ENCODE measurements at regions not wholly inside any gene's neighbourhood (a gene's known extent, or its start where the extent isn't known, plus 50 kb on each side); places are given as distances from the start of the nearest gene placed in this dataset.

DNA sequence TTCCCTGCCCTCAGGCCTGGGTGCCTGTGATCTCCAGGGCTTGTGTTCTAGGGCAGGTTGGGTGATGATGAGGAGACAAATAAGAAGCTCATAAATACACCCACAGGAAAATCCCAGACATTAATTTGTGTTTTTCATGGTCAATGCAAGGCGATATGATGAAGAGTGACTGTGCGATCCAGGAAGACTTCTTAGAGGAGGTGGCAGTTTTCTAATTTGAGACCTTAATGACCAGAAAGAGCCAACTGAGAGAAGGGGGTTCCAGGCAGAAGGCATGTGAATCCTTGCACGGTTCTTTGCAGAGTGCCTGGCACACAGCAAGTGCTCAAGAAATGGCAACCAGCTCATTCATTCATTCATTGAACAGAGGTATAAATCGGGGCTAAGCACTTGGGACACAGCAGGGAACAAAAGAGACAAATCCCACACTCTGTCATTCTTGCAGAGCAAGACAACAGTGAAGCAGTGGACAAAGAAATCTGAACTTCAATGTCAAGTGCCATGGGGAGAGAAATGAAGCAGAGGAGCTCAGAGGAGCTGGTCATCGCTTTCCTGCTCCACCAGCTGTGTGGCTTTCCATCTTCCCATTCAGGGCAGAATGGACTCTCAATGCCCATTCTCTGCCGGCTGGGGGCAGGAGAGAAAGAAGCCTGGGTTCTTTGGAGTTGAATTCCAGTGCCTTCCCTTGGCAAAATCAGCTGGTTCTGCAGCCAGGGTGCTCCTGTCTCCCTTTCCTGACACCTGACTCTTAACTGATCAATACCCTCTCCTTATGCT lies 128.3 kb downstream of the AACS start:
- Histone ChIP-seq H3K27me3 (ENCODE audit: low read depth, low read length) (peaks cover 34% of the 10 kb centered on the region), H3K36me3 (ENCODE audit: control insufficient read depth in 1 of 2, insufficient read depth in 2 of 2, low read length in 2 of 2) (no peaks in the 10 kb centered on the region), H3K4me1 (ENCODE audit: control insufficient read depth in 1 of 2, insufficient read depth in 2 of 2, low read length in 2 of 2) (no peaks in the 10 kb centered on the region), H3K4me3 (ENCODE audit: low read depth in 1 of 2, low read length in 2 of 2) (no peak overlapping the region), H3K9me3 (ENCODE audit: control insufficient read depth in 1 of 2, low read length in 2 of 2) (no peaks in the 10 kb centered on the region), H3K27ac (ENCODE audit: low read length) (no peak overlapping the region)

GRCh38 chr12:125194163-125194773 lies 129.0 kb downstream of the AACS start:
- Histone ChIP-seq H3K4me3 (ENCODE audit: low read depth in 1 of 2, low read length in 2 of 2) (no peak overlapping the region), H3K27ac (ENCODE audit: low read length) (no peak overlapping the region)

DNA sequence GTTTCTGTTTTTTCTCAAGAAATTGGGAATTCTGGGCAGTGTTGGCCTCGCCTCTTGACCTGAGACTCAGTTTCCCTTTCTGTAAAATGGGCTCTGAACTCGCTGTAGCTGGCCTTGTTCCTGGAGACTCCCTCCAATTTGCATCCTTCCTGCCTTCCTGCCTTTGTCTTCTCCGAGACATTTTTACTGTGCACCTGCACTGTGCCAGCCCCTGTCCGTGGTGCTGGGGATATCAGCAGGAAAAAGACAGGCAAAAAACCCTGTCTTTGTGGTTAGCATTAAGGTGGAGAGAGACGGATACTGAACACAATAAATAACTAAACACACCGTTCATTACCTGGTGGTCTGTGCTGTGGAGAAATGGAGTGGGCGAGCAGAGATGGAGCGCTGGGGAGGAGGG lies 129.8 kb downstream of the AACS start:
- Histone ChIP-seq H3K27me3 (ENCODE audit: low read depth, low read length) (peaks cover 20% of the 10 kb centered on the region), H3K4me1 (ENCODE audit: control insufficient read depth in 1 of 2, insufficient read depth in 2 of 2, low read length in 2 of 2) (no peaks in the 10 kb centered on the region), H3K9me3 (ENCODE audit: control insufficient read depth in 1 of 2, low read length in 2 of 2) (no peaks in the 10 kb centered on the region), H3K27ac (ENCODE audit: low read length) (no peak overlapping the region), H3K4me3 (ENCODE audit: low read depth in 1 of 2, low read length in 2 of 2) (no peak overlapping the region), H3K36me3 (ENCODE audit: control insufficient read depth in 1 of 2, insufficient read depth in 2 of 2, low read length in 2 of 2) (no peaks in the 10 kb centered on the region)

More at GRCh38 chr12:125194163-125194773, 129.0 kb downstream of the AACS start:
- Histone ChIP-seq H3K4me1 (ENCODE audit: control insufficient read depth in 1 of 2, insufficient read depth in 2 of 2, low read length in 2 of 2) (no peaks in the 10 kb centered on the region), H3K27me3 (ENCODE audit: low read depth, low read length) (peaks cover 27% of the 10 kb centered on the region), H3K36me3 (ENCODE audit: control insufficient read depth in 1 of 2, insufficient read depth in 2 of 2, low read length in 2 of 2) (no peaks in the 10 kb centered on the region), H3K9me3 (ENCODE audit: control insufficient read depth in 1 of 2, low read length in 2 of 2) (no peaks in the 10 kb centered on the region)

DNA sequence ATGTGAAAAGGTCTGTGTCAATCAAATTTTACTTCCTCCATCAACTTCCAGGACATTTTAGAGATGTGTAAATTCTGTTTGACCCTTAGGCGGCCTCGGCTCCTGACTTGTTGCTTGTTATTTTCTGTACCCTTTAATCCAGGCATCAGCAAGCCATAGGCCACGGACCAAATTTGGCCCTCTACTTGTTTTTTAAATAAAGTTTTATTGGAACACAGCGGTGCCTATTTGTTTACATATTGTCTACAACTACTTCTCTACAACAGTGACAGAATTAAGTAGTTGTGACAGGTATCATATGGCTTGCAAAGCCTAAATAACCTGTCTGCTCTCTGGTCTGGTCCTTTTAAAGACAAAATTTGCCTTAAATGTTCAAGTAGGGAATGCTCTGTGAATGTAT lies 132.1 kb downstream of the AACS start:
- Histone ChIP-seq H3K36me3 (ENCODE audit: control insufficient read depth in 1 of 2, insufficient read depth in 2 of 2, low read length in 2 of 2) (no peaks in the 10 kb centered on the region), H3K27ac (ENCODE audit: low read length) (no peak overlapping the region), H3K4me3 (ENCODE audit: low read depth in 1 of 2, low read length in 2 of 2) (no peak overlapping the region), H3K27me3 (ENCODE audit: low read depth, low read length) (peaks cover 10% of the 10 kb centered on the region), H3K4me1 (ENCODE audit: control insufficient read depth in 1 of 2, insufficient read depth in 2 of 2, low read length in 2 of 2) (no peaks in the 10 kb centered on the region), H3K9me3 (ENCODE audit: control insufficient read depth in 1 of 2, low read length in 2 of 2) (peaks cover 0 to 11% of the 10 kb centered on the region in 2 donors)

GRCh38 chr12:125198652-125199051 lies 133.4 kb downstream of the AACS start:
- Histone ChIP-seq H3K4me3 (ENCODE audit: low read depth in 1 of 2, low read length in 2 of 2) (no peak overlapping the region), H3K36me3 (ENCODE audit: control insufficient read depth in 1 of 2, insufficient read depth in 2 of 2, low read length in 2 of 2) (no peaks in the 10 kb centered on the region), H3K9me3 (ENCODE audit: control insufficient read depth in 1 of 2, low read length in 2 of 2) (peaks cover 0 to 16% of the 10 kb centered on the region in 2 donors), H3K27me3 (ENCODE audit: low read depth, low read length) (no peaks in the 10 kb centered on the region), H3K4me1 (ENCODE audit: control insufficient read depth in 1 of 2, insufficient read depth in 2 of 2, low read length in 2 of 2) (no peaks in the 10 kb centered on the region), H3K27ac (ENCODE audit: low read length) (no peak overlapping the region)

GRCh38 chr12:125201090-125201489 lies 135.9 kb downstream of the AACS start:
- peaks cover 0 to 16% of the 10 kb centered on the region in 2 donors for H3K9me3 ChIP-seq (ENCODE audit: control insufficient read depth in 1 of 2, low read length in 2 of 2)
- H3K4me1 ChIP-seq (ENCODE audit: control insufficient read depth in 1 of 2, insufficient read depth in 2 of 2, low read length in 2 of 2), result no peaks in the 10 kb centered on the region
- H3K27me3 ChIP-seq (ENCODE audit: low read depth, low read length), result no peaks in the 10 kb centered on the region
- H3K27ac ChIP-seq (ENCODE audit: low read length), result no peak overlapping the region
- H3K4me3 ChIP-seq (ENCODE audit: low read depth in 1 of 2, low read length in 2 of 2), result no peak overlapping the region
- no peaks in the 10 kb centered on the region for H3K36me3 ChIP-seq (ENCODE audit: control insufficient read depth in 1 of 2, insufficient read depth in 2 of 2, low read length in 2 of 2)

- no peaks in the 10 kb centered on the region for H3K27me3 ChIP-seq (ENCODE audit: low read depth, low read length)
- H3K9me3 ChIP-seq (ENCODE audit: control insufficient read depth in 1 of 2, low read length in 2 of 2), result peaks cover 0 to 16% of the 10 kb centered on the region in 2 donors
- H3K36me3 ChIP-seq (ENCODE audit: control insufficient read depth in 1 of 2, insufficient read depth in 2 of 2, low read length in 2 of 2), result no peaks in the 10 kb centered on the region
- no peak overlapping the region for H3K4me3 ChIP-seq (ENCODE audit: low read depth in 1 of 2, low read length in 2 of 2)
- H3K27ac ChIP-seq (ENCODE audit: low read length), result no peak overlapping the region
- no peaks in the 10 kb centered on the region for H3K4me1 ChIP-seq (ENCODE audit: control insufficient read depth in 1 of 2, insufficient read depth in 2 of 2, low read length in 2 of 2)
Observed at GRCh38 chr12:125201940-125202339, 136.7 kb downstream of the AACS start.

DNA sequence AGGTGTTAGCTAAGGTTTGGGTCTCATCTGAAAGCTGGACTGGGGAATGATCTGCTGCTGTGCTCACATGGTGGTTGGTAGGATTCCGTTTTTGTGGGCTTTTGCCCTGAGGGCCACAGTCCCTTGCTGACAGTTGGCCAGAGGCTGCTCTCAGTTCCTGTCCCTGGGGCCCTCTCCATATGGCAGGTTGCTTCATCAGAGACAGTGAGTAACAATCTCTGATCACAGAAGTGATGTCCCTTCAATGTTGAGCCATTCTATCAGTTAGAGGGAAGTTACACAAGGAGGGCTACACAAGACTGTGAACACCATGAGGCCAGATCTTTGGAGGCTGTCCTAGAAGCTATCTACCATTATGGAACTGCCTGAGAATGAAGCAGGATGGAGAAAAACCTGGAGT lies 137.2 kb downstream of the AACS start:
- Histone ChIP-seq H3K27ac (ENCODE audit: low read length) (no peak overlapping the region), H3K9me3 (ENCODE audit: control insufficient read depth in 1 of 2, low read length in 2 of 2) (peaks cover 0 to 16% of the 10 kb centered on the region in 2 donors), H3K36me3 (ENCODE audit: control insufficient read depth in 1 of 2, insufficient read depth in 2 of 2, low read length in 2 of 2) (no peaks in the 10 kb centered on the region), H3K4me3 (ENCODE audit: low read depth in 1 of 2, low read length in 2 of 2) (no peak overlapping the region), H3K27me3 (ENCODE audit: low read depth, low read length) (no peaks in the 10 kb centered on the region), H3K4me1 (ENCODE audit: control insufficient read depth in 1 of 2, insufficient read depth in 2 of 2, low read length in 2 of 2) (no peaks in the 10 kb centered on the region)

DNA sequence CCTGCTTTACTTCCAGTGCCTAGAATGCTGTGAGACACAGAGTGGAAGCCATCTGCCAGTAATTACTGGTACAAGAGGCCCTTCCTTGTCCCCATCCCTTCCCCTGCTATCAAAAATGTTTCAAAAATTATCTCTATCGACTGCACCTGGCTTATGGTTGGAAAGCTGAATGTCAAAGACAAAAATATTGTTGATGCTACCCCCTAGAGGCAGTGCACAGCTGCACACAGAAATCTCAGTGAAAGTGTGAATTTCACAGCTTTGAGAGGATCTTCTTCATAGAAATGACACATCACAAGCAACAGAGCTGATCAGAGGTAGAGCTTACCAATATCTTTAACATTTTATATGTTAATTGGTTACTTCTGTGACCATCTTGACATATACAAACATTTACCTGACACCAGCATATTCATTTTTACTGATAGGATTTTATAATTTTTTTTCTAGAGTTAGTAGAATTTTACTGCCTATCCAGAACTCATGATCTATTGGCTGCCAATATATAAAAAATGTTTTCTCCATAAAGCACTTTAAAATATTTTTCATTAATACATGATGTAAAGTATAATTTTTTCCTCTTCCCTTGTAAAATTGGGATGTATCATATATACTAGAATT lies 138.0 kb downstream of the AACS start:
- H3K4me3 ChIP-seq (ENCODE audit: low read depth in 1 of 2, low read length in 2 of 2), result no peak overlapping the region
- H3K4me1 ChIP-seq (ENCODE audit: control insufficient read depth in 1 of 2, insufficient read depth in 2 of 2, low read length in 2 of 2), result no peaks in the 10 kb centered on the region
- no peaks in the 10 kb centered on the region for H3K36me3 ChIP-seq (ENCODE audit: control insufficient read depth in 1 of 2, insufficient read depth in 2 of 2, low read length in 2 of 2)
- H3K27me3 ChIP-seq (ENCODE audit: low read depth, low read length), result no peaks in the 10 kb centered on the region
- no peak overlapping the region for H3K27ac ChIP-seq (ENCODE audit: low read length)
- peaks cover 0 to 16% of the 10 kb centered on the region in 2 donors for H3K9me3 ChIP-seq (ENCODE audit: control insufficient read depth in 1 of 2, low read length in 2 of 2)

DNA sequence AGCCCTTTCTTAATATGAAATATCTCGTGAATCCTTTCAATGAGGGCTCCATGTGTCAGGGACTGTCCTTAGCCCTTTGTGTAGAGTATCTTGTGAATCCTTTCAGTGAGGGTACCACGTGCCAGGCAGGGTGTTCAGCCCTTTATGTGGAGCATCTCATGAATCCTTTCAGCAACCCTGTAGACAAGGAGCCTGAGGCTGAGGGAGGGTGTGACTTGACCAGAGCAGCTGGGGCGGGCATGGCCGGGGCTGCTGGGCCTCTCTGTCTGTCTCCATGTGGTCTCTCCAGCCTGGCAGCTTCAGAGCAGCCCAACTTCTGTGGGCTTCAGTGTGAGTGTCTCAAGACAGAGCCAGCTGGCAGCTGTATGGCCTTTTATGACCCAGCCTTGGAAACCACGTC lies 140.2 kb downstream of the AACS start:
- no peaks in the 10 kb centered on the region for H3K4me1 ChIP-seq (ENCODE audit: control insufficient read depth in 1 of 2, insufficient read depth in 2 of 2, low read length in 2 of 2)
- no peaks in the 10 kb centered on the region for H3K27me3 ChIP-seq (ENCODE audit: low read depth, low read length)
- no peaks in the 10 kb centered on the region for H3K36me3 ChIP-seq (ENCODE audit: control insufficient read depth in 1 of 2, insufficient read depth in 2 of 2, low read length in 2 of 2)
- H3K4me3 ChIP-seq (ENCODE audit: low read depth in 1 of 2, low read length in 2 of 2), result no peak overlapping the region
- H3K9me3 ChIP-seq (ENCODE audit: control insufficient read depth in 1 of 2, low read length in 2 of 2), result peaks cover 0 to 15% of the 10 kb centered on the region in 2 donors
- H3K27ac ChIP-seq (ENCODE audit: low read length), result no peak overlapping the region

DNA sequence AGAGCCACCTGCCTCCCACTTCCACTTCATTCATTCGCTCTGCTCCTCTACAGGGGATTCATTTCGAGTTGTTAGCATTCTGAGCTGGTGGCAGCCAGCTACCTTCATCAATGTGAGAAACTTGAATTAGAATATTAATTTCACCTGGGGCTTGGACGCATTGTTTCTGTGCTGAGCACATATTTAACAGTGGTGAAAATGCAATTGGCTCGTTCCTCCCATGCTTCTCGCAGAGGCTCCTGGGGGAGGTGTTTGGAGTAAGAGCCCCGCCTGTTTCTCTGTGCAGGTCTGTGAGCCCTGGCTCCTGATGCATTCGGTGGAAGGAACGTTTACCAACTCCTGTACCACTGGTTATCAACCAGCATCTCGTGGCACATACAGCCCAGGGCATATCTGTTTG lies 141.5 kb downstream of the AACS start:
- Histone ChIP-seq H3K36me3 (ENCODE audit: control insufficient read depth in 1 of 2, insufficient read depth in 2 of 2, low read length in 2 of 2) (no peaks in the 10 kb centered on the region), H3K27ac (ENCODE audit: low read length) (no peak overlapping the region), H3K27me3 (ENCODE audit: low read depth, low read length) (no peaks in the 10 kb centered on the region), H3K9me3 (ENCODE audit: control insufficient read depth in 1 of 2, low read length in 2 of 2) (peaks cover 0 to 10% of the 10 kb centered on the region in 2 donors), H3K4me3 (ENCODE audit: low read depth in 1 of 2, low read length in 2 of 2) (no peak overlapping the region), H3K4me1 (ENCODE audit: control insufficient read depth in 1 of 2, insufficient read depth in 2 of 2, low read length in 2 of 2) (no peaks in the 10 kb centered on the region)

Measured in muscle layer of duodenum (tissue), 2 donors.